Omental fat pad (tissue), 3 donors: ENCODE measurements at regions not wholly inside any gene's neighbourhood (a gene's known extent, or its start where the extent isn't known, plus 50 kb on each side); places are given as distances from the start of the nearest gene placed in this dataset.

Experiments
- ATAC-seq: fragments of 150-250 bp; one replicate; pipeline ENCODE4 v1.9.1; 2016; ENCODE audit warnings: mild to moderate bottlenecking, moderate library complexity; ENCODE audit not compliant: low FRiP score
- DNase-seq: peaks from one replicate; pipeline ENCODE4 v3.0.0-alpha.2; 2019; ENCODE audit warnings: low spot score
- CTCF ChIP-seq, 3 donors: fragments of 450-650 bp; IDR thresholded peaks; one replicate each; pipeline ENCODE4 v1.5.1; 2016 to 2017; ENCODE audit warnings: antibody characterized with exemption in 3 of 3, mild to moderate bottlenecking in 3 of 3, moderate library complexity in 2 of 3

- no peak for TF ChIP-seq CTCF (IDR thresholded peaks at IDR 0.05)
- DNase-seq (no peak), ATAC-seq (no peak)
These were observed 742.9 kb upstream of the DDX18 start for GRCh38 chr2:117071556-117072102.

DNA sequence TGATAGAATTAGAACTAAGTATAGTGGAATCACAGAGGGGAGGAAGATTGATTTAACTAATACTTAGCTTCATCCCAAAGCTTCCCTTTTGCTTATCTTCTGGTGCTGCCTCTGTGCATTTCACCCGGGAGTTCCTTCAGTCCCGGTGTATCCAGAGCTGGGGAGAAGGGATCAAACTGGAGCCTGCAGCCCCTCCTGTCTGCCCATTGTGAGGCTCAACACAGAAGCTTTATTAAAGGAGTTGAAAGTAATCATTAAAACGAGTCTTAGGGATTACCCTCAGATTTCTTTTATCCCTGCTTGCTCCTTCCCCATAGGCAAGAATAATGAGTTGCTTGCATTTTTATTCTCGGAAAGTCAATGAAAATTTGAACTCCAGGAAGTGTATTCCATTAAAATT, 739.7 kb upstream of the DDX18 start:
- no peak for TF ChIP-seq CTCF (IDR thresholded peaks at IDR 0.05)
- no peak for DNase-seq
- ATAC-seq, result no peak

DNA sequence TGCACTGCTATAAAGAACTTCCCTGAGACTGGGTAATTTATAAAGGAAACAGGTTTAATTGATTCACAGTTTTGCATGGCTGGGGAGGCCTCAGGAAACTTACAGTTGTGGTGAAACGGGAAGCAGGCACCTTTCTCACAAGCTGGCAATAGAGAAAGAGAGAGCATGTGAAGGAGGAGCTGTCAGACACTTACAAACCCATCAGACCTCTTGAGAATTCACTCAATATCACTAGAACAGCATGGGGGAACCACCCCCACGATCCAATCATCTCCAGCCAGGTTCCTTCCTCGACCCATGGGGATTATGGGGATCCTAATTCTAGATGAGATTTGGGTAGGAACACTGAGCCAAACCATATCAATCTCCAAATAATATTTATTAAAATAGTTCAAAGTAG, 729.2 kb upstream of the DDX18 start:
- ATAC-seq (no peak), DNase-seq (no peak)
- TF ChIP-seq CTCF (IDR thresholded peaks at IDR 0.05), result no peak

DNA sequence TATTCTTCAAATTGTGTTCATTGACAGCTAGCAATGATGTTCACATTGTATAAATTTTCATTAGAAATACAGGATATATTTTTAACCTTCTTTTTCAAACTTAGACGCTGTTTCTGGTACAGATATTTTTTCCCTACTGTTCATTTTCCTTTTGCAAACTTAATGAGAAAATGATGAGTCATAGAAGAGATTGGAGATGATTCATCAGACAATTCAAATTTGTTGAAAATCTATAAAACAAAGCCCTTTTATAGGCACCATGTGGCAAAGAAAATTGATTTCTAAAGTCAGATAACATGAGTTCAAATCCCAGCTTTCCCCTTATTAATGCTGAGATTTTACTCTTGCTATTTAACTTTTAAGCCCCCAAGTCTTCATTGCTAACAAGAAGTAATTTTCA, 728.8 kb upstream of the DDX18 start:
- DNase-seq, result no peak
- TF ChIP-seq CTCF (IDR thresholded peaks at IDR 0.05), result no peak
- no peak for ATAC-seq

GRCh38 chr2:117086174-117086942, 728.1 kb upstream of the DDX18 start:
- ATAC-seq, result no peak
- DNase-seq, result no peak
- no peak for TF ChIP-seq CTCF (IDR thresholded peaks at IDR 0.05)

DNA sequence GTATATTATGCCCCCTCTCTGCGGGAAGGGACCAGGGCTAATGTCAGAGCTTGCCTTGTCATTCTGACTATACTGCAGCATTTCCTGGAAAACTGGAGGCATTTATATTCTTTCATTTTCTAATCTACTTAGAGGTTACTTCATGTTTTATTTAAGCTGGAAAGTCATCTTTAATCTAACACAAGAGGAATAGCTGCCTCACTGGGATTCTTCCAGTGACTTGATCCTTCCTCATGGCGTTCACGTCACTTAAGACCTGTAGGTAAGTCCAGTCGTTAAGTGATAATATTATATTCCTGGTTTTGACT, 727.6 kb upstream of the DDX18 start:
- DNase-seq (no peak), ATAC-seq (no peak)
- no peak for TF ChIP-seq CTCF (IDR thresholded peaks at IDR 0.05)
